ENCODE measurements at regions not wholly inside any gene's neighbourhood (a gene's known extent, or its start where the extent isn't known, plus 50 kb on each side); places are given as distances from the start of the nearest gene placed in this dataset.

- TF ChIP-seq, protein P1, sequence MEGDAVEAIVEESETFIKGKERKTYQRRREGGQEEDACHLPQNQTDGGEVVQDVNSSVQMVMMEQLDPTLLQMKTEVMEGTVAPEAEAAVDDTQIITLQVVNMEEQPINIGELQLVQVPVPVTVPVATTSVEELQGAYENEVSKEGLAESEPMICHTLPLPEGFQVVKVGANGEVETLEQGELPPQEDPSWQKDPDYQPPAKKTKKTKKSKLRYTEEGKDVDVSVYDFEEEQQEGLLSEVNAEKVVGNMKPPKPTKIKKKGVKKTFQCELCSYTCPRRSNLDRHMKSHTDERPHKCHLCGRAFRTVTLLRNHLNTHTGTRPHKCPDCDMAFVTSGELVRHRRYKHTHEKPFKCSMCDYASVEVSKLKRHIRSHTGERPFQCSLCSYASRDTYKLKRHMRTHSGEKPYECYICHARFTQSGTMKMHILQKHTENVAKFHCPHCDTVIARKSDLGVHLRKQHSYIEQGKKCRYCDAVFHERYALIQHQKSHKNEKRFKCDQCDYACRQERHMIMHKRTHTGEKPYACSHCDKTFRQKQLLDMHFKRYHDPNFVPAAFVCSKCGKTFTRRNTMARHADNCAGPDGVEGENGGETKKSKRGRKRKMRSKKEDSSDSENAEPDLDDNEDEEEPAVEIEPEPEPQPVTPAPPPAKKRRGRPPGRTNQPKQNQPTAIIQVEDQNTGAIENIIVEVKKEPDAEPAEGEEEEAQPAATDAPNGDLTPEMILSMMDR (IDR thresholded peaks at IDR 0.05 in 8 of 11, conservative IDR thresholded peaks at IDR 0.05 in 3 of 11): no peak
- TF ChIP-seq POLR2A (IDR thresholded peaks at IDR 0.05): no peak
These were observed 792.2 kb upstream of the LCORL start for GRCh38 chr4:18813771-18814170.
